Fibroblast of the conjunctiva (primary cell): ENCODE measurements at regions not wholly inside any gene's neighbourhood (a gene's known extent, or its start where the extent isn't known, plus 50 kb on each side); places are given as distances from the start of the nearest gene placed in this dataset.
A peak's percentile ranks its signal among the peaks of the same experiment; 100 is the strongest.

ENCODE experiments used
- DNase-seq: peaks from one replicate; pipeline ENCODE4 v3.0.0-alpha.2; 2010; ENCODE audit warnings: low read depth

DNA sequence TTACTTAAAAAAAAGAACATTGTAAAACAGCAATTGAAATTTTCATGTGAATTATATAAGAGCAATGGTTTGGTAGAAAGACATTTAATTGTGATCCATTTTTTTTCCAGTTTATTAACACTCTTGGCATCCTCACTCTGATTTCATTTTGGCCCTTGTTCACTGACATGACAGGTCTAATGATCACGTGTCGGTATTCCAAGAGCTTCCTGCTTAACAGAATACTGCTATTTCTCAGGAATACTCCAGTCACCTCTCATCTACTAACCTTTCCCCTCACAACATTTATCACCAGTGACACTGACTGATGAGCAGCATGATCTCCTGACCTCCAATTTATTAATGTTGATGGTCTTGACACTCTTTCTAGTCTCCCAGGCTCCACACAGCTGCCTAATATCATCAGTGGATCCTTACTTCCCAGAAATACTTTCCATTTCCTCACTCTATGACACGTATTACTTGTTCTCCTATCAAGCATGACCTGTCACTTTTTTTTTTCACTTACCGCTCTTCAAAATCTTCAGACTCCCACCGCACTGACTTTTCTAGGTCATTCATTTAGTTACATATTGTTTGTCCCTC is 847.8 kb upstream of the SLIT2 start:
- DNase-seq: no peak

DNA sequence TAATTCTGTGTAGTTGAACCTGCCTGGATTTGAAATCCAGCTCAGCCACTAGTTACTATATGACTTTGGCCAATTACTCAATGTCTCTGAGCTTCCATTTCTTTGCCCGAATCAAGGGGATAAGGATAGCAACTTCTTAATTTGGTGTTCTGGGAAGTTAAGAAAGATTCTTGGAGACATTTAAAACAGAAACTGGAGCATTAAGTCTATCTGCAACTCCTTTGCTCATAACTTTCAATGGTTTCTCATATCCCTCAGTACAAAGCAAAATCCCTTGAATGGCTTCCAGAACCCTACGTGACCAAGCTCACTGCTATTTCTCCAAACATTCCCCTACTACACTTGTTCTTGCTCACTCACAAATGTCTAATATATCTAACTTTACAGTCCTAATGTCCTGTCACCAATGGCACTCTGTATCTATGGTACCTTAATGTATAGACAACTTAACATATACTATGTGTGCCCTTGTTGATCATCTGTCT is 849.1 kb upstream of the SLIT2 start:
- DNase-seq: no peak

DNA sequence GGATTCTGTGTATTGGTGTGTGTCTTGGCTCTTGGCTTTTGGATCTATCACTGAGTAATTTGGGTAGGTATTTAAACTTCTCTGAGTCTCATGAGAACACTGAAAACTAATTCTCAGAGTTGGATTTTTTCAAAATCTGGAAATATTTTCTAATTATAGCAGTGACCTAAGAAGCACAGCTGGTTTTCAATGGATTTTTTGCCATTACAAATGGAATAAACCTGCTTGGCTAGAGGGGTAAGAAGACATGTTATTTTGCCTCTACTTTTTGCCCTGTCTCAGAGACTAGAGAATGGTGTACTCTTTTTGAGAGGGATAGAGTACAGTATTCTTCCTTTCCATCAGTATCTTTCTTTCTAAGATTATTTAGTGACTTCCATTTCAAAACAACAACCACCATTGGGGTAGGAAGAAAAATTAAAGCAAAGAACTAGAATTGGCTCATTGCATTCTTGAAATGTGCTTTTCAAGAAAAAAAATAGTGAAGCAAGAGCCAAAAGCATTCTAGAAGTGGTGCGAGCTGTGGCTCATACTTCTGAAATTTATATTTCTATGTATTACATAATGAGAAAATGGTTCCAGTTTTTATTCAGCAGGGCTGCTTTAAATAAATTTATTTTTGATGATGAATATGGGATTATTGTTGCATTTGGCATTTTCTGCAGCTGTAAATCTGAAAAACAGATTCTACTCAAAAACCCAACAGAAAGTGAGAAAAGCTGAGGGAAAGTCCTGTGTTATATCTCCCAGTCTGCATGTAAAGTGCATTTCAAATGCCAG is 850.2 kb upstream of the SLIT2 start:
- no peak for DNase-seq

DNA sequence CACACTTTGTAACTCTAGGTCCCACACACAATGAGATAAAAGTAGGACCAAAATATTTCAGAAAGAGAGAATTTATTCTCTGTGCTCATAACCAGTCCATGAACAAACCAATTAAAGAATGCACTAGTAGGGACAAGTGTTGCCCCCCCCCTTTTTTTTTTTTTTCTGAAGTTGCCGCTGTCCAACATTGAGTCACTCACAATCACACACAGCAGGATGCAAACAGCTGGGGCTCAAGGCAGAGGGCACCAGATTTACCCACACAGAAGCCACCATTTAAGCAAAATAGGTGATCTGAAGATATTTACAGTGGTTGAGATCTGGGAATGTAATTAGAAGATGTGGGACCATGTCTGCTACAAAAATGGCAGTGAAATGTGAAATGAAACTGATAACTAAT is 850.9 kb upstream of the SLIT2 start:
- DNase-seq: no peak

DNA sequence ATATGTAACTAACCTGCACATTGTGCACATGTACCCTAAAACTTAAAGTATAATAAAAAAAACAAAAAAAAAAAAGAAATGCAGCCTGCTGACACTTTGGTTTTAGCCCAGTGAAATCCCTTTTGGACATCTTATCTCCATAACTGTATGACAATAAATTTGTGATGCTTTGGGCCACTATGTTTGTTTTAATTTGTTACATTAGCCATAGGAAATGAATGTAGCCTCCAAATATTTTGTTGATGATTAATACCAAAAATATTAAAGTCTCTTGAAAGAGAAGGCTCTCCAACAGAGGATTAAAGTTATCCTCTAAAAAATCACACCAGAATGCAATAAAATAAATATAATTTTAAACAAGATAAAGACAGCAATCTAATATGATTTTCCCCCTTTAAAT is 852.7 kb upstream of the SLIT2 start:
- DNase-seq: no peak

DNA sequence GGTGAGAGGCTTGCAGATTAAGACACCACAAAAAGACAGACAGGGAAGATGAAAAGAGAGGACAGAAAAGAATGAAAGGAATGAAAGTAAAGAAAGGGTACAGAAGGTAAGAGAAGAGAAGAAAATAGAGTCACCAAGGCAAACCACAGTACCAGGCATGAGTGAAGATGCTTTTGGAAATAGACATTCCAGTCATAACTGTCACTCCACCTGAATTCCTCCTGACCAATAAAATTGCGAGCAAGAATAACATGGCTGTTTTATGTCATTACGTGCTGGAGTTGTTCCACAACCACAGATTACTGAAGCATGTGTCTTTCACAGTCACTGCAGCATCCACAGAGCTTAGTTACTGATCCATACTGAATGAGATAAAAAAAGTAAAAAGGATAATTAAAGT is 864.9 kb upstream of the SLIT2 start:
- DNase-seq: no peak

DNA sequence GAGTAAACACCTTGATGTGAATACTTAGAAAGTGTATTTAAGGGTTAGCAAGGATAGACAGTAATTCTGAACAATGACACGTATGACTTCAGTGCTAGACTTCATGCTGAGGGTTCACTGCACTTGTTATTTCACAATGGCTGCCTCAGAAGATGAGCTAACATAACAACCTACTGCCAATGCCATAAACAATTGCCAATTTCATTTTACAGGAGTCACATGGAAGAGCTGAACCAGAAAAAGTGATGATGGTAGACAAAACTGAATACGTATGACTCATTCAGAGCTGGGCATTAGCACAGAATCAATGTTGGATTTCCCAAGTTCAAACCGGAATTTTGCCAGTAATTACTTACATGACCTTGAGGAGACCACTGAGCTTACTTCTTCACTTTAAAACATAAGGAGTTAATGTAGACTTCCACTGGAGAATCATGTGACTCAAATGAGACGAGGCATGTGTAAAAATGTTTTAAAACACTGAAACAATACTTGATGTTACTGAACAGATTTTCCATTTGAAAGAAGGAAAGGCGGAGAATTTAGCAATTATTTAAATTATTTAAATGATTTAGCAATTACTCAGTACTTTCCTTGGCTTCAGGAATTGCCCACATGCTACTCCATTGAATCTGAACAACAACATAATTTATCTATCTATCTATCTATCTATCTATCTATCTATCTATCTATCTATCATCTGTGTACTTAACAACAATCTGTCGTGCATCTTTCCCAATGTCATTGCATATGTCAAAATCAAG is 868.5 kb upstream of the SLIT2 start:
- DNase-seq: peak; percentile 73

DNA sequence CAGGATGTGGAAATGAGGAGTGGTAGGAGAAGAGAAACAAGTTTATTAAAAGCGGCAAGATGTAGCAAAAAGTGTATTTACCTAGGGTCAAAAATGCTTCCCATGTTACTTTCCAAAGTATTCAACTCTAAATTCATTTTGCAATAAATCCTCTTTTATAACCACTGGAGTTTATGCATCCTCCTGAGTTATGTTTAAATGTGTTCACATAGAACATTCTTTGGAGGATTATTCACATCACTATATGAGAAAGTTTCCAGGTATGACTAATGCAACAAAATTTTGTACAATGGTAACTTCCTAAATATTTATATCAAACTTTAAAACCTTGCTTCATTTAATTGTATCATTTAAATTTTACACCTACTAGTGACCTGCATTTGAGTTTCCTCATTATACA is 870.6 kb upstream of the SLIT2 start:
- DNase-seq: peak; percentile 17

DNA sequence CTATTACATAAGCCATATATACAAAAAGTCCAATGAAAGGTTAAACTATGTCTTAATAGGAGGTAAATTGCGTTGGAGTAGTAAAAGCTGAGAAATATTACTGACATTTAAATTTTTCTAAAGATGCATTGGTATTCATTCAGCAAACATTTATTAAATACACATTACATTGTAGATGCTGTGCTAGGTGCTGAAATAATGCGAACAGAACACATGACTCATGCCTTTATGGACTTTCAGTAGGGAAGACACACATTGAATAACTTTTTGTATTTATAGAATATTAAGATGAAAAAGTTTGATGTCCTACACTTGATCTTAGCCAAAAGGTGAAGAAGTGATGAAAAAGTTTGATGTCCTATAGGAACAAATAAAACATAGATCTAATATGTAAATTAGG is 871.1 kb upstream of the SLIT2 start:
- DNase-seq: no peak

DNA sequence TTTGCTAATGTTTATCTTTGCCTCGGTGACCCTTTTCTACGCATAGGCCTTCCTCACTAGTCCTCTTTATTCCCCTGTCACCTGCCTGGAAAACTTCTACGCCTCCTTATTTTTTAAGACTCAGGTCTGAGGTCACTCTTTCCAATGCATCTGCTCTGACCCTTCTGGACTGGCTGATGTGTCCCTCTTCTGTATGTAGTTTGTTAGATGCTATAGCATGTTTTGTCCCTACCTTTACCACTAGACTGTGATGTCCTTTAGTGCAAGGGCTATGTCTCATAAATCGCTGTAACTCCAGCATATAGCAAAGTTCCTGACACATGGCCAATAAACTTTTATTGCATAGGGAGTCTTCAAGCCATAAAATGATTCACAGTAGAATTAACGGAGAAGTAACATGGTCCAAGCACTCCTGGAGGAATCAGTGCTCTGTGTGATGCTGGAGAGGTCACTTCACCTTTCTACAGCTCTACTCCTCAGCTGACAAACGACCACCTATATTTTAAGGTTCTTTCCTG is 872.5 kb upstream of the SLIT2 start:
- DNase-seq: no peak

DNA sequence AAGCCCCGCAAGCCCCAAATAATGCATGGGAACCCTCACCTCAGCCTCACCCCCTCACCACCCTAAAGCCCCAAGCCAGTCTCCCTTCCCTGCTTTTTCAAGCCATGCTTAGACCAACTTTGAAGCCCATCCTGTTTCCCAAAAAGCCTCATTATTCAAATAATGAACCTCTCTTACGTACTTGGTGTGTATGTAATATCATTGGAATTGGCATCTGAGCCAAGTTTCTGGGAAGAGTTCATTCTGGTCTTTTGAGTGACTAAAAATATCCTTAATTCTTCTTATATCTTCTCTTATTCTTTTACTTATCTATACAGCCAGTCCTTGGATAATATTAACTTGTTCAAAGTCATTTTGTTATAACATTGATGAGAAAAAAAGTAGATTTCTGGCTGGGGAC is 875.8 kb upstream of the SLIT2 start:
- no peak for DNase-seq

DNA sequence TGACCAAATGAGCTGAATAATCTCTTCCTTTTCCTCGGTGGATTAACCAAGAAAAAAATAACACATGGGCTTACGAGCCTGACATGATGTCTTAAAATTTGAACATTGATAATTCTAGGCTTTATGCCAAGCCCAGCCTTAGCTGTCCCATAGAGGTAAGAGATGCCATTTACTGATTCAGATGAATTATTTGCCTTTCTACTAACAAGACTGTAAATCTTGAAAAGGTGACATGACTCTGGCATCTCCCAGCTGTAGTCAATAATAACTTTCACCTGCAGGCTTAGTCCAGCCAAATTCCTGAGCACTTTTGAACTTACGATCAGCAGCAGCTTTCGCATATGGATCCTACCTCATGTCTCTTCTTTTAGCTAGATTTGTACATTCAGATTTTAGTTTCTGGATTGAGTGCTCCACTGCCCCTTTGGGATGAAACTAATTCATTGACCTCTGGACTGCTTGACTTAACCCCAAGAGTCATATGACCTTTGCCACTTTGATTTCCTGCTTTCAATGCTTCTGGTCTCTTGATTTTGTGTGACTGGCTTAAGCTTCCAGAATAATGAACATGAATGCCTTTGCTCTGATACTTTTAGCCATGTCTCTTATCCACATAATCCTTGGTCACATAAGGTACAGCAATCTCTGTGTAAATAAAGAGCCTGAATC is 876.4 kb upstream of the SLIT2 start:
- no peak for DNase-seq

DNA sequence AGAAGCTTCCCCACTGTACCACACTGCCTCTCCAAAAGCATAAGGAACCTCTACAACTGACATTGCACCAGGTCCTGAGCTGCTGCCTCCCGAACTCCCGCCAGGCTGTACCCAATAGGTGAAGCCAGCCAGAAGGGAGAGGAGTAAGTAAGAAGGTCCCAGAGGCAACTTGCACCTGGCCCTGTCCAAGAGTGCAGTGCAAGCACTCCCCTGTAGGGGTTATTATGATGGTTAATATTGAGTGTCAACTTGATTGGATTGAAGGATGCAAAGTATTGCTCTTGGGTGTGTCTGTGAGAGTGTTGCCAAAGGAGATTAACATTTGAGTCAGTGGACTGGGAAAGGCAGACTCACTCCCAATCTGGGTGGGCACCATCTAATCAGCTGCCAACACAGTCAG is 879.3 kb upstream of the SLIT2 start:
- DNase-seq: no peak

DNA sequence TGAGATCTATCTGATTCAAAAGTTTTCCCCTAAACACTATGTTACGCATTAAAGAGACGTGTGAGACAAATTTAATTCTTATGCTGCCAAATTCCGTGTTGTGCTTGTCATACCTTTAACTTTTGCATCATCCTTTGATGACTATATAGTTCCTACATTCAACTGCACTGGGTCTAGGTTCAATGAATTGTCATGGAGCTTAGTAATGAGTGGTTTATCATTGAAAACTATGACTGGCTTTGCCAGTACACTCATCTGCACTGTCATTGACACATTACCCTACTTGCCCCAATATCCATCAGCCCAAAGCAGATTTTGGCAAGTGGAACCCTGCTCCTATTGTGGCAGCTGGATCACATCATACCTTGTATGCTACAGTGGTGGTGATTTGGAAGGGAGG is 882.9 kb upstream of the SLIT2 start:
- no peak for DNase-seq

DNA sequence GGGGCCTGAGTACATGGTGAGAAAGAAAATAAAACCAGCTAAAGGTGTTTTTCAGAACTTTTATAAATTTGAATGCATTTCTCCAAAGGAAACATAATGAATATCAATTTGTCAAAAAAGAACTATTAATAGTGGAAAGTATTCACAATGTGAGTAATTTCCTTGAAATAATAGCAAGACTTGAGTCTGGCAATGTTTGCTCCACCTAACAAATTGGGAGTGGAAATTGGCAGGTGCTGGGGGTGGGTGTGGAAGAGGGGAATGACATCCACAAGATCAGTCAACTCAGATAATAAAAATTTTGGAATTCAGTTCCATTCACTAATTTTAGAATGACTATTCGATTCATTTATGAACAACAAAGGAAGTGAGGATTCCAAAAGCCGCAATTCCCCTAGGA is 884.8 kb upstream of the SLIT2 start:
- no peak for DNase-seq

DNA sequence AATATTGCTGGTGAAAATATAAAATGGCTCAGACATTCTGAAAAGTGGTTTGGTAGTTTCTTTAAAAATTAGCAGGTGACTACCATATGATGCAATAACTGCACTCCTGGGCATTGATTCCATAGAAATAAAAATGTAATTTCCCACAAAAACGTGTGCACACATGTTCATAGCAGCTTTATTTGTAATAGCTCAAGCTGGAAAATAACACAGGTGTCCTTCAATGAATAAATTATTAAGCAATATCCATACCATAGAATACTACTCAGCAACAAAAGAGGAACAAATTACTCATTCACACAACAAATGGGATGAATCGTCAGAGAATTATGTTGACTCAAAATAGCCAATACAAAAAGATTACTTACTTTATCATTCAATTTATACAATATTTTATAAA is 893.7 kb upstream of the SLIT2 start:
- DNase-seq: no peak

DNA sequence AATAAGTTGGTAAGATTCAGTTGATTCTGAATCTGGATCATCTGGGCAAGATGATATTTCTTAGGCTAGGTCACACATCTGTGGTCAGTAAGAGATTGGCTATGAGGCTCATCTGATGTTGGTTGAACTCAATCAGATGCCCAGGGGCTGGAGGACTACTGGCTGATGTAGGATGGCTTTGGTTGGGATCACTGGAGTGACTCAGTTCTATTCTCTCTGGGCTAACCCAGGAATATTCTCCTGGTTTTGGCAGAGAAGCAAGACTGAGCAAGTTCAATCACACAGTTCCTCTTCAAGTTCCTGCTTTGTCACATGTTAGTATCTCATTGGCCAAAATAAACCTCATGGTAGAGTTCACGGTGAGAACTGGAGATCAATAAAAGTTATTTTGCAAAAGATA is 902.3 kb upstream of the SLIT2 start:
- DNase-seq: no peak

DNA sequence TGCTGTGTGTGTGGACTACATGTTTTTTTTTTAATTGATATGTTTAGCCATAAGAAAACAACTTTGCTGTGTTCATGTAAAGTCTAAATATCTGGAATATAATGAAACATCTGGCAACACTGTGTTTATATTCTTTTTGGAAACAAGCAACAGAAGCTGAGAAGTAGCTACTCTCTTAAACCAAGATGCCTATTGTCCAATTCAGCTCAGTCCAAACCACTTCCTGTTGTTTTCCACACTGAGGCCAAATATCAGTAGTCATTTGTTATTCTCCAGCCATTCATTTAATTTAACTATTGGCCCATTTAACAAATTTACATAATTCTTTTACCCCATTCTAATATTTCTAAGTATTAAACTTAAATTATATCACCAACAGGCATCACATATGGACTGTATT is 903.0 kb upstream of the SLIT2 start:
- no peak for DNase-seq

DNA sequence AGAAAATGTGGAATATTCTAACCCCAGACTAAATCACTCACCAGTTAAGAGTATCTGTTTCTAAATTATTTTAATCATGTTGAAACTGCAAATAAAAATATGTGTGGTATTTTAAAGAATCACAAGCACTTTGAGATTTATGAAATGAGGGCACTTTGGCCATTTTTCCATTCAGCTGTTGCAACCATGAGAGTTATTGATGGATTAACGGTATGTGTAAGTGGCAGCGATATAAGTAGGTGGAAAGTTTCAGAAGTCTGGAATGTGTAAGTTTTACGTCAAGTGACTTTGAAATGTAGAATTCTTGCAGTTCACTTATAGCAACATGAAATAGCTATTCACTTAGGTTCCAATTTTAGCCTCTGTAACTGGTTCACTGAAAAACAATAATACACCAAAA is 905.1 kb upstream of the SLIT2 start:
- no peak for DNase-seq

DNA sequence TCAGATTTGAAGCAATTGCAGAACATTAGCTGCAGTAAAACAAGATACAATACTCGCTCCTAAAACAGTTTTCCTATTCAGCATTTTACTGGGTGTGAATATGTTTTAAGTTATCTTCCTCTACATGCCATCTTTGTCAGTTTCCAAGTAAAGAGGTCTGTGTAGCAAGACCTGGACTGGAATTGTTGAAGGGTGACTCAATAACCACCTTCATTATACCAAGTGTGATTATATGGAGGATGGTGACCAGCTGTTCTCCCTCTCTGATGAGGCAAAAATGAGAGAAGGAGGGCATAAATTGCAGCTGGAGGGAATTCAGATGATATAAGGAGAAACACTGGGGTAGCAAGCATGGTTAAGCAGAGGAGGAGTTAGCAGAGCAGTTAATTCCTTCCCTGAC is 922.1 kb upstream of the SLIT2 start:
- no peak for DNase-seq

DNA sequence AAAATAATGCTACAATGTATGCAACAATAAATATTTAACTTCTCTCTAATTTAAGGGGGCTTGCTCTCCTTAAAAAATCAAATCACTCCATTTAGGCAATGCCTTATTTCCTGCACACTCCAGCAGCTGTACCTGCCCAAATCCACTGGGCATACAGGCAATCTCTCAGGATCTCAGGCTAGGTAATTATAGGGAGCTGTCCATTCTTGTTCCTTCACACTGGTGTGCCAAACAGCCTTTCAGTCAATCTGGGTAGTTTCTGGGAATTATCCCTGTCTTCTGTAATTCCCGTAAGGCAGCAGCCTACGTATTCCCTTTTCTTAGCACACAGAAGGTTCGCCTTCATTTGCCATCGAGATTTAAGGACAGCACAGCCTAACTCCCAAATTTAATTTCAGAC is 922.6 kb upstream of the SLIT2 start:
- DNase-seq: no peak

DNA sequence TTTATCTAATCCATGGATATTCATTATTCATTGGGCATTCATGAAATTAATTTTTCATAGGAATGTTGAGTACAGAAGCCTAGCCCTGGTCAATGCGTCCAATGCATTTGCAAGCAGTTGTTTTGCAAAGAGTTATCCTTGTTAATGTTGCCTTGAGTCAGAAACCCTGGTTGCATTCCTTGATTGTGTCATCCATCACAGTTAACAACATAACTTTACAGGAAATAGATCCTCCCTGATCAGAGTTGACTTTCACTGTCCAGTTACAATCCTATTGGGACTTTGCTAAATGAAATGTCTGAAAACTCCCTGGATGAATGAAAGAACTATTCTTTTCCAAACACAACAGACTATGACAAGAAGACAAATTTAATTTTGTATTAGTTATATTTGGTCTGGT is 924.3 kb upstream of the SLIT2 start:
- no peak for DNase-seq

DNA sequence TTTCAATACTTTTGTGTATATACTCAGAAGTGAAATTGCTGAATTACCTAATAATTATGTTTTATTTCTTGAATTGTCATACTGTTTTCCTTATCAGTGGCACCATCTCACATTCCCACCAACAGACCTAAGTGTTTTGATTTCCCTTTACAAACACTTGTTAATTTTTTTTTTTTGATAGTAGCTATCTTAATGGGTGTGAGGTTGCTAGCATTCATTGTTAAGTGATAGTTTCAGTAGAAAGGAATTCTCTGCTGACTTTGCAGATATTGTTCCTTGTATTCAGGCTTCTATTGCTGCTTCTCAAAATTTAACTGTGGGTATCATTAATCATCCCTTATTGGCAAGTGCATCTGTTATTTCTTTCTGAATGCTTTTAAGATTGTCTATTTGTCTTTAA is 927.5 kb upstream of the SLIT2 start:
- no peak for DNase-seq
